ENCODE measurements at regions not wholly inside any gene's neighbourhood (a gene's known extent, or its start where the extent isn't known, plus 50 kb on each side); places are given as distances from the start of the nearest gene placed in this dataset.

DNA sequence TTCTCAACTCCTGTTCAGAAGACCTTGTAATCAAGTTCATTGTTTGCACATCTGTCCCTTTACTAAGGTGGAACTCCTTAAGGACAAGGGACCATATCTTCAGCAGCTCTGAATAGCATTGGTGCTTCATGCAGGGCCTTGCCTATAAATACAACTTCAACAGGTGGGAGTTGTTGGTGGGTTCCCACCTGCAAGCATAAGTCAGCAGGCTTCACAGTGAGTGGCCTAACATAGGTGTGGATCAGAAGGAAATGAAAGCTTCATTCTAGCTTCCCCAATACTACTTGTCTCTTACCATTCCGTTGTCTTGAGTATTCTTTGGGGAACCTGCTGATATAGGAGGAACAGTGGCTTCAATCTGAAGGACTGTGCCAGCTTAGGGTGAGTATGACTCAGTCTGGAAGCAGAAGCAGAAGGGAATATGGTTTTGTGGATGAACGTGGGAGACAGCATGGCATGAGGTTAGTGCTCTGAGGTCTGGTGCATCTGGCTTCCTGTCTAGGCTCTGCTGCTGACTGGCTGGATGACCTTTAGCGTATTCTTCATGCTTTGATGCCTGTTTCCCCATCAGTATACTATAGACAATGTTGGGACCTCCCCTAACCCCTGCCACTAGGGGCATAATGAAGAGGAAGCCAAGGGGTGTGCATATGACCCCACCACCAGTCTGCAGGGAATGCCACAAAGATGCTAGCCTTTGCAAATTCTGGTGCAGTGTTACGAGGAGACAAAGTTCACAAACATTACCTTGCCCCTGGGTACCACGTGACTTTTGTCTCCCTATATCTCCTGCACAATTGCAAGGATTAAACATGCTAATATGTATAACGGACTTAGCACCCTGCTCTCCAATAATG, 192.3 kb downstream of the PALM2AKAP2 start:
- TF ChIP-seq RAD21 (IDR thresholded peaks at IDR 0.05; ENCODE audit: low read length) (no peak), MXI1 (IDR thresholded peaks at IDR 0.05; ENCODE audit: borderline replicate concordance, low read depth, low read length) (no peak), SMC3 (IDR thresholded peaks at IDR 0.05; ENCODE audit: low read depth, low read length) (no peak), MAFK (IDR thresholded peaks at IDR 0.05; ENCODE audit: low read depth, low read length) (no peak), POLR2A (IDR thresholded peaks at IDR 0.05; ENCODE audit: low read depth, low read length) (no peak), MAZ (IDR thresholded peaks at IDR 0.05; ENCODE audit: borderline replicate concordance, low read depth, low read length) (no peak), BHLHE40 (IDR thresholded peaks at IDR 0.05; ENCODE audit: low read depth, low read length) (no peak), NFE2L2 (IDR thresholded peaks at IDR 0.05; ENCODE audit: low read depth, low read length) (no peak)
- TF ChIP-seq, protein P1, sequence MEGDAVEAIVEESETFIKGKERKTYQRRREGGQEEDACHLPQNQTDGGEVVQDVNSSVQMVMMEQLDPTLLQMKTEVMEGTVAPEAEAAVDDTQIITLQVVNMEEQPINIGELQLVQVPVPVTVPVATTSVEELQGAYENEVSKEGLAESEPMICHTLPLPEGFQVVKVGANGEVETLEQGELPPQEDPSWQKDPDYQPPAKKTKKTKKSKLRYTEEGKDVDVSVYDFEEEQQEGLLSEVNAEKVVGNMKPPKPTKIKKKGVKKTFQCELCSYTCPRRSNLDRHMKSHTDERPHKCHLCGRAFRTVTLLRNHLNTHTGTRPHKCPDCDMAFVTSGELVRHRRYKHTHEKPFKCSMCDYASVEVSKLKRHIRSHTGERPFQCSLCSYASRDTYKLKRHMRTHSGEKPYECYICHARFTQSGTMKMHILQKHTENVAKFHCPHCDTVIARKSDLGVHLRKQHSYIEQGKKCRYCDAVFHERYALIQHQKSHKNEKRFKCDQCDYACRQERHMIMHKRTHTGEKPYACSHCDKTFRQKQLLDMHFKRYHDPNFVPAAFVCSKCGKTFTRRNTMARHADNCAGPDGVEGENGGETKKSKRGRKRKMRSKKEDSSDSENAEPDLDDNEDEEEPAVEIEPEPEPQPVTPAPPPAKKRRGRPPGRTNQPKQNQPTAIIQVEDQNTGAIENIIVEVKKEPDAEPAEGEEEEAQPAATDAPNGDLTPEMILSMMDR (conservative IDR thresholded peaks at IDR 0.05; ENCODE audit: low read depth, low read length), result no peak
- TF ChIP-seq, protein P2, sequence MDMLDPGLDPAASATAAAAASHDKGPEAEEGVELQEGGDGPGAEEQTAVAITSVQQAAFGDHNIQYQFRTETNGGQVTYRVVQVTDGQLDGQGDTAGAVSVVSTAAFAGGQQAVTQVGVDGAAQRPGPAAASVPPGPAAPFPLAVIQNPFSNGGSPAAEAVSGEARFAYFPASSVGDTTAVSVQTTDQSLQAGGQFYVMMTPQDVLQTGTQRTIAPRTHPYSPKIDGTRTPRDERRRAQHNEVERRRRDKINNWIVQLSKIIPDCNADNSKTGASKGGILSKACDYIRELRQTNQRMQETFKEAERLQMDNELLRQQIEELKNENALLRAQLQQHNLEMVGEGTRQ (IDR thresholded peaks at IDR 0.05; ENCODE audit: low read depth, low read length), result no peak
- TF ChIP-seq, protein P3, sequence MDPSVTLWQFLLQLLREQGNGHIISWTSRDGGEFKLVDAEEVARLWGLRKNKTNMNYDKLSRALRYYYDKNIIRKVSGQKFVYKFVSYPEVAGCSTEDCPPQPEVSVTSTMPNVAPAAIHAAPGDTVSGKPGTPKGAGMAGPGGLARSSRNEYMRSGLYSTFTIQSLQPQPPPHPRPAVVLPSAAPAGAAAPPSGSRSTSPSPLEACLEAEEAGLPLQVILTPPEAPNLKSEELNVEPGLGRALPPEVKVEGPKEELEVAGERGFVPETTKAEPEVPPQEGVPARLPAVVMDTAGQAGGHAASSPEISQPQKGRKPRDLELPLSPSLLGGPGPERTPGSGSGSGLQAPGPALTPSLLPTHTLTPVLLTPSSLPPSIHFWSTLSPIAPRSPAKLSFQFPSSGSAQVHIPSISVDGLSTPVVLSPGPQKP (IDR thresholded peaks at IDR 0.05; ENCODE audit: borderline replicate concordance, low read depth, low read length), result no peak

Data from IMR-90 (cell line).